Skeletal muscle tissue (tissue), 3 donors: ENCODE measurements at regions not wholly inside any gene's neighbourhood (a gene's known extent, or its start where the extent isn't known, plus 50 kb on each side); places are given as distances from the start of the nearest gene placed in this dataset.

Experiments
- H3K27ac ChIP-seq: one replicate; pipeline ENCODE4 v1.7.0; 2013; ENCODE audit warnings: mild to moderate bottlenecking, low read depth, low read length, inconsistent platforms
- H3K27me3 ChIP-seq, 3 donors: one replicate each; pipeline ENCODE4 v1.7.0; 2013; ENCODE audit warnings: low read length in 3 of 3; ENCODE audit not compliant: control insufficient read depth in 3 of 3, insufficient read depth in 3 of 3
- H3K36me3 ChIP-seq, 3 donors: one replicate each; pipeline ENCODE4 v1.7.0; 2013; ENCODE audit warnings: low read length in 3 of 3; ENCODE audit not compliant: control insufficient read depth in 3 of 3, insufficient read depth in 3 of 3
- H3K4me1 ChIP-seq, 3 donors: one replicate each; pipeline ENCODE4 v1.7.0; 2013; ENCODE audit warnings: low read length in 3 of 3, mild to moderate bottlenecking in 3 of 3; ENCODE audit not compliant: control insufficient read depth in 3 of 3, insufficient read depth in 3 of 3
- H3K4me3 ChIP-seq, 3 donors: one replicate each; pipeline ENCODE4 v1.7.0; 2013; ENCODE audit warnings: low read length in 3 of 3
- H3K9ac ChIP-seq, 3 donors: one replicate each; pipeline ENCODE4 v1.7.0; 2013; ENCODE audit warnings: low read length in 3 of 3, mild to moderate bottlenecking in 3 of 3, moderate library complexity in 2 of 3, low read depth in 1 of 3
- H3K9me3 ChIP-seq, 3 donors: one replicate each; pipeline ENCODE4 v1.7.0; 2013; ENCODE audit warnings: low read length in 3 of 3; ENCODE audit not compliant: control insufficient read depth in 3 of 3
- donor health status: Osteomylitis.

DNA sequence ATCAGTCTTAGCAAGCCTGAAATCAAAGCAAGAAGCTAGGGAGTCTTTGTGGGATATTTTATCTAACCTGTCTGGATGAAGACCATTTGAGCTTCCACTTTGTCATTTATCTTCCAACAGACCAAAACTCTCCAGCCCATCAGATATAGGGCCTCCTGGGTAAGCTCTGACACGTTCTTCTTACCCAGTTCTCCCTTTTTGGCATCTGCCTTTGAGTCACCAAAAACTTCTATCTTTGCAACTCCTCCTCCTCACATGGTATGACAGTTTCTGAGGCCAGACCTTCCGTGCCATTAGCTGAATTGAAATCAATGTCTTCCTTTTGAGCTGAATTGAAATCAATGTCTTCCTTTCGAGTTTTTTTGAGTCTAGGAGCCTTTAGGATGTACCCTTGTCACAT is 156.6 kb upstream of the SPRY4 start:
- Histone ChIP-seq H3K27me3 (no peaks in the 10 kb centered on the region), H3K4me1 (no peaks in the 10 kb centered on the region), H3K36me3 (no peaks in the 10 kb centered on the region)

DNA sequence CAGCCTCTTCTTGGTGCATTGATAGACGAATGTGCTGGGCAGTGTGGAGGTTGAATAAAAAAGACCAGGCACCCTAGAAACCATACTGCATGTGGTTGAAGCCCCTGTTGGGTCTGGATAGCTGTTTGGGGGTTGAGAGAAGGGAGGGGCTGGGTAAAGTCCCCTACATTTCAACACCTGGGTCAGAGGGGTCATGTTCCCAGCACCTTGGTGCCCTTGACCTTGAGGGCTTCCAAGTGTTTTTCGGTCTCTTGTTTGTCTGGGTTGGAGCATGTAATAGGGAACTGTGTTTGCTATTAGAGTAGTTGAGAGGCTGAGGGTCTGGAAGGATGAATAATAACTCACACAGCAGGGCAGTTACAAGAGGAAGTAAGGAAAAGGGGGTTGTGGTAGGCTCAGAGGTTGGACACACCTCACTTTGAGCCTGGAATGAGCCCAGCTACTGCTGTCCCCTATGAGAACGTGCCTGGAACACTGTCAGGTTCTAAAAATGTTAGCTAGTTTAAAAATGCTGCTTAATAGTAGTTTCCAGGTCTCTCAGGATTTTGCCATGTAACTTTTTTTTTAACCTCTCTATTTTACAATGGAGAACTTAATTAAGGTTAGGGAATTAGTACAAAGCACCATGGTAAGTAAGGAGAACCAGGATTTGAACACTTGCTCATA is 155.2 kb upstream of the SPRY4 start:
- Histone ChIP-seq H3K4me1 (no peaks in the 10 kb centered on the region), H3K4me3 (no peak overlapping the region), H3K27ac (no peak overlapping the region), H3K9me3 (peaks cover 0 to 4% (median 0%) of the 10 kb centered on the region in 3 donors), H3K36me3 (no peaks in the 10 kb centered on the region), H3K9ac (no peak overlapping the region), H3K27me3 (no peaks in the 10 kb centered on the region)

More for the DNA sequence above, 156.6 kb upstream of the SPRY4 start:
- peaks cover 0 to 7% (median 0%) of the 10 kb centered on the region in 3 donors for H3K9me3 ChIP-seq
- H3K9ac ChIP-seq = no peak overlapping the region
- no peak overlapping the region for H3K27ac ChIP-seq
- no peak overlapping the region for H3K4me3 ChIP-seq

DNA sequence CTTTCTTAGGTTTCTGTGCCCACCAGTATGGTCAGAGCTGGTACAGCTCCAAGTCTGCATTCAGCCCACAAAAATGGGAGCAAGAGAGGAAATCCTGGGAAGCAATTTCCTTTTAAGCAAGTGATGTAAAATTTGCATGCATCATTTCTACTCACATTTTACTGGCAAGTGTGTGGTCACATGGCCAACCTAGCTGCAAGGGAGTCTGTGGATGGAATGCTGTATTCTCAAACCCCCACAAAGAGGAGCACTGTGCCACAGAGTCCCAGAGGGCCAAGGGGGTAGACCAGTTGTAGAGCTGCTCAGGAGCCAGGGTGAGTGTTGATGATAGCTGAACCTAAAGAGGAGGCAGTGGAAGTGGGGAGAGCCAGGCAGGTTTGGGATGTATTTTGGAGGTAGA is 154.3 kb upstream of the SPRY4 start:
- H3K9me3 ChIP-seq = peaks cover 0 to 4% (median 0%) of the 10 kb centered on the region in 3 donors
- H3K27me3 ChIP-seq = no peaks in the 10 kb centered on the region
- no peaks in the 10 kb centered on the region for H3K4me1 ChIP-seq
- no peak overlapping the region for H3K4me3 ChIP-seq
- no peaks in the 10 kb centered on the region for H3K36me3 ChIP-seq
- H3K9ac ChIP-seq = no peak overlapping the region
- H3K27ac ChIP-seq = no peak overlapping the region

DNA sequence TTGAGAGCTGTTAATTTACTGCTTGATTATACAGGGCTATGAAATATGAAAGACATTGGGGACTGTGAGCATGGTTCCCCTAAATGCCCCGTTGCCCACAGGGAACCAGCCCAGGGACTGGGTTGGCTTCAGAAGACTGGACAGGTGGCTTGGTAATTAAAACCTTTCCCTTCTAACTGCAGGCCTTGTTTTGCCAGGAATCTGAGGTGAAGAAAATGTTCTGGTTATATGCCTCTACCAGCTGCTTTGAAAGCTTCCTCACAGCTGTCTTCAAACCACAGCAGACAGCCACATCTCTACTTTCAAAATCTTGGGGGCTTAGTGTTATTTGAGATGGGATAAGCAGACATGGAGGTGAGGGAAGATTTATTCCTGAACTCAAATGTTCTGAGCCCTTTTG is 153.3 kb upstream of the SPRY4 start:
- Histone ChIP-seq H3K27ac (no peak overlapping the region), H3K9me3 (peaks cover 0 to 4% (median 0%) of the 10 kb centered on the region in 3 donors), H3K4me3 (no peak overlapping the region), H3K27me3 (no peaks in the 10 kb centered on the region), H3K9ac (no peak overlapping the region), H3K36me3 (no peaks in the 10 kb centered on the region), H3K4me1 (no peaks in the 10 kb centered on the region)

DNA sequence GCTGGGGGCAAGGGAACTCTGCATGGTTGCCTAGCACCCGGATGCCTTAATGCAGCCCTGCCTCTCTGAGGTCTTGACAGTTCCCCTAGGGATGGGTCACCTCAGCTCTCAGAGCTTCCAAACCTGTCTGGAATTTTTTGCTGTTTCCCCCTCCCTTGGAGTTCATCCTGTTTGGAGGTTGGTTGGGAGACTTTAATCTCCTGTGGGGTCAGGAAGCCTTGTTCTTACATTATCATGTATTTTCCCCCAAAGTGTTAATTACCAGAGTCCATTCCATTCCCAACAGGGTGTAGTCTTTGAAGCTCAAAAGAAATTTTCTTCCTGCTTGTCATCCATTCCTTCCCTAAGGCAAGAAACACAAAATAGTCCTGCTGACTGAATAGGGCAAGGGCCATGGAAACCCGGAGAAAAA is 150.3 kb upstream of the SPRY4 start:
- no peaks in the 10 kb centered on the region for H3K4me1 ChIP-seq
- no peaks in the 10 kb centered on the region for H3K27me3 ChIP-seq
- H3K9me3 ChIP-seq = peaks cover 0 to 4% (median 0%) of the 10 kb centered on the region in 3 donors
- H3K4me3 ChIP-seq = no peak overlapping the region
- no peak overlapping the region for H3K9ac ChIP-seq
- no peak overlapping the region for H3K27ac ChIP-seq
- H3K36me3 ChIP-seq = no peaks in the 10 kb centered on the region

DNA sequence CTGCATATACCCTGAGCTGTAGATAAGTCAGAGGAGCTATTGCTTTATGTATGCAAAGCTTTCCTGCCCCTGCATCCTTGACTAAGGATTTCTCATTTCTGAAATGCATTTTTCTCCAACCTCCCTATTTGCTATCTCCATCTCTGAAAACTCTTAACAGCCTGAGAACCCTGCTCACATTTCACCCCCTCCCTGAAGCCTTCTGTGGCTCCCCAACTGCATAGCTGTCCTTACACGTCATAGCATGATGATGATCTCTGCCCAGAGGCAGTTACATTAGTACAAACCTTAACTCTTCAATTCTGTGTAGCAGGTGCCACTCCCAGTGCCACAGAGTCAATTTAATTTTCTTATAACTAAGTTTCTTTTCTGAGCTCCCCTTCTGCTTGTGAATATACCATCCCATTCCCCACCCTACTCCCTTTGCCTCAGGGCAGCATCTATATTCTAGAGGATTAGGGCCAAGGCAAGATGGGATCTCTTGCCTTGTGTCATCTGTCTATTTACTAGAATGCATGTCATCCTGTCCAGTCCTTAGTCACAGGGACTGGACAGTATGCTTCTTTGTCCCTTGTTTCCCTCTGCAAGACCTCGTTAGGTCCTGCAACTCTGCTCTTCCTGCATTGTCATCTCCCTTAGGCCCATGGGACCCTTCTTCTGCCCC is 149.7 kb upstream of the SPRY4 start:
- H3K27me3 ChIP-seq = no peaks in the 10 kb centered on the region
- no peak overlapping the region for H3K4me3 ChIP-seq
- no peak overlapping the region for H3K9ac ChIP-seq
- H3K4me1 ChIP-seq = no peaks in the 10 kb centered on the region
- H3K9me3 ChIP-seq = peaks cover 0 to 4% (median 0%) of the 10 kb centered on the region in 3 donors
- H3K27ac ChIP-seq = no peak overlapping the region
- no peaks in the 10 kb centered on the region for H3K36me3 ChIP-seq

DNA sequence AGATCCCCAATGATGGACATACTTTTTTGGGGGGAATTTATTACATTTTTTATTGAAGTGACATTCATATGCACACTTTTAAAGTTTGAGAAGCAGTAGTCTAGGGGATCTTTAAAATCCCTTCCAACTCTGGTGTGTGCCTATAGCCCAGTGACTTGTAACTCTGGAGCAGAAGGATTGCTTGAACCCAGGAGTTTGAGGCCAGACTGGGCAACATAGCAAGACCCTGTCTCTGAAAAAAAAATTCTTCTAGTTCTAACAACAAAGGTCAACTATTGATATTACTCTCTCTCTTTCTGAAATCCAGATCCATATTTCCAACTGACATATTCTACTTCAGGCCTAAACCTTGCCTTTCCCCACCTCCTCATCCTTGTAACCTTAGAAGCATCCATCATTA is 148.2 kb upstream of the SPRY4 start:
- Histone ChIP-seq H3K27ac (no peak overlapping the region), H3K9ac (no peak overlapping the region), H3K4me1 (no peaks in the 10 kb centered on the region), H3K36me3 (no peaks in the 10 kb centered on the region), H3K4me3 (no peak overlapping the region), H3K27me3 (no peaks in the 10 kb centered on the region), H3K9me3 (no peaks in the 10 kb centered on the region)

DNA sequence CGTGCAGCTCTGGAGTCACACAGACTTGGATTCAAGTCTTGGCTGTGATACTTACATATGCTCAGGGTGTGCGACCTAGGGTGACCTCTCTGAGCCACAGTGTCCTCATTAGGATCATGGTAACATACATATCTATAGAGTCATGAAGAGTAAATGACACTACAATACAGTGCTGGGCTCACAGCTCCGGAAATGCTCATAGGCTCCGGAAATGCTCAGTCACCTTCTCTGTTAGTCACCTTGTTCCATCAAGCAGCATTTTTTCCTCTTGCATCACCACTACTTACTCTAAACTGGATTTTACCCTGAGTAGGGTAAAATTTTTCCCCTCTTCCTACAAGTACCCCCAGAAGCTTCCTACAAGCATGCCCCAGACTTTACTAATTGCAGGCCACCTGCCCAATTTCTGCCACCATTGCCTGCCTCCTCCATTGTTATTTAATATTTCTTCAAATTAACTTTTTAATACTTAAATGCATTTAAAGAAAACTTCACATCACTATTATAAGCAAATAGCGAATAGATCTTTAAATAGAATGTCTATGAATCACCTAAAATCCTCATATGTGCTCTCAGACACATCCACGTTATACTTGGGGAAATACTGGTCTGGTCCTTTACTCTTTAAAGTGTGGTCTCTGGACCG is 147.6 kb upstream of the SPRY4 start:
- no peaks in the 10 kb centered on the region for H3K36me3 ChIP-seq
- no peak overlapping the region for H3K9ac ChIP-seq
- no peak overlapping the region for H3K4me3 ChIP-seq
- H3K27ac ChIP-seq = no peak overlapping the region
- no peaks in the 10 kb centered on the region for H3K4me1 ChIP-seq
- H3K27me3 ChIP-seq = no peaks in the 10 kb centered on the region
- H3K9me3 ChIP-seq = no peaks in the 10 kb centered on the region

DNA sequence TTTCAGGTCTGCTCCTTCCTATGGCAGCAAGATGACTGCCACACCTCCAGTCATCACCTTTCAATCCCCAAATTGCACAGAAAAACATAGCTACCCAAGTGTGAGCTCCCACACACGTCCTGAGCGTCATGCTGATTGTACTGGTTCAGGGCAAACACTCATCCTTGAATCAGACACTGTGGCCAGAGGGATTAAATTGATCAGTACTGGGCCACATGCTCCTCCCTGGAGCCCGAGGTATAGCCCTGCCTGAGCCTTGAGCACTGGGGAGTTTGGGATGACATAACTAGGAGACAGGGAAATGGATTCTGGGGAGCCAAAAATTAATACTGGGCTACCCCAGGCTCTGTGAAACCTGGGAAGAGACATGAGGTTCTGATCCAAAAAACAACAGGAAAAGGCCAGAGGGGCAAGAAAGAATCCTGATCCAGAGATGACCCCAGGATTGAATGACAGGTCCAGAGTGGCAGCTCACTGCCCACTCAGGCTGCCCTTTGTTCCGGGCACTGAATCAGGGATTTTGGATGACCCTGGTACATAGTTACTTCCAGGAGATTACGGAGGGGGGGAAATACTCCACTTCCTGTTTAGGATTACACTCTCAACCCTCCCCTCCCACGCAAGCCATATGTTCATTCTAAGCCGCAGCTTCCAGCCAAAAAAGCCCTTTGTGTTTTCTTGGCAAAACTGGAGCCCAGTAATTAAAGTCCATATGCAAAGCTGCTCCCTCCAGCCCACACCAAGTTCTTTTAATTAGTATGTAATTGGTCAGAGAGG is 141.6 kb upstream of the SPRY4 start:
- Histone ChIP-seq H3K27ac (no peak overlapping the region), H3K36me3 (no peaks in the 10 kb centered on the region), H3K4me3 (no peak overlapping the region), H3K27me3 (no peaks in the 10 kb centered on the region), H3K4me1 (no peaks in the 10 kb centered on the region), H3K9me3 (no peaks in the 10 kb centered on the region), H3K9ac (no peak overlapping the region)

DNA sequence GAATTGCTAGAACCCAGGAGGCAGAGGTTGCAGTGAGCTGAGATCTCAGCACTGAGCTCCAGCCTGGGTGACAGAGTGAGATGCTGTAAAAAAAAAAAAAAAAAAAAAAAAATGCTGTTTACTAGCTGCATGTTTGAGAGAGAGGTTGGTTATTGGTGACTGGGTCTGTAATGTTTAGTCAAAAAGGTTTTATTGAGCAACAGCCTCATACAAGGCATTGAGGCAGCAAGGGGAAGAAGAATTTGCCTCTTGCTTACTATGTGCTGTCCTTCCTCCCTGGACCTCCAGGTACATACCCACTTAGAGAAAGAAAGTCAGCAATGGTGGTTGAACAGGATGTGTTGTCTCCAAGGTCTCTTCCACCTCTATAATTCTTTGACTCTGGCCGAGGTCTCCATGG is 140.7 kb upstream of the SPRY4 start:
- Histone ChIP-seq H3K4me1 (no peaks in the 10 kb centered on the region), H3K27me3 (no peaks in the 10 kb centered on the region), H3K27ac (no peak overlapping the region), H3K9me3 (no peaks in the 10 kb centered on the region), H3K9ac (no peak overlapping the region), H3K4me3 (no peak overlapping the region), H3K36me3 (no peaks in the 10 kb centered on the region)
